IPS-NIHi7 (cell line): ENCODE measurements at regions not wholly inside any gene's neighbourhood (a gene's known extent, or its start where the extent isn't known, plus 50 kb on each side); places are given as distances from the start of the nearest gene placed in this dataset.
"Not testable (repeated sequence)": the region's sequence is repeated elsewhere in the genome, so short reads cannot be mapped to it uniquely, and the experiment has no call there.

ENCODE experiments used
- DNase-seq: peaks from one replicate; pipeline ENCODE4 v3.0.0; 2012; ENCODE audit warnings: mixed read lengths; ENCODE audit errors: extremely low spot score

- DNase-seq: no peak
These were observed 199.6 kb upstream of the LRP1B start for GRCh38 chr2:142330458-142330857.

- DNase-seq: no peak
These were observed 195.1 kb upstream of the LRP1B start for GRCh38 chr2:142325870-142326269.

GRCh38 chr2:142323206-142323605 is 192.4 kb upstream of the LRP1B start:
- no peak for DNase-seq

GRCh38 chr2:142321706-142322280 is 191.0 kb upstream of the LRP1B start:
- DNase-seq: no peak

- no peak for DNase-seq
These were observed 189.3 kb upstream of the LRP1B start for GRCh38 chr2:142320067-142320466.

GRCh38 chr2:142316049-142316448 is 185.2 kb upstream of the LRP1B start:
- no peak for DNase-seq

- DNase-seq: no peak
These were observed 184.5 kb upstream of the LRP1B start for GRCh38 chr2:142315346-142315745.

GRCh38 chr2:142314164-142314563 is 183.3 kb upstream of the LRP1B start:
- DNase-seq: no peak

- DNase-seq: no peak
These were observed 179.7 kb upstream of the LRP1B start for GRCh38 chr2:142310530-142310929.

GRCh38 chr2:142308744-142309143 is 177.9 kb upstream of the LRP1B start:
- DNase-seq: no peak

- no peak for DNase-seq
These were observed 176.8 kb upstream of the LRP1B start for GRCh38 chr2:142307616-142308115.

GRCh38 chr2:142307086-142307485 is 176.3 kb upstream of the LRP1B start:
- no peak for DNase-seq

GRCh38 chr2:142306131-142306530 is 175.3 kb upstream of the LRP1B start:
- DNase-seq: no peak

- no peak for DNase-seq
These were observed 169.7 kb upstream of the LRP1B start for GRCh38 chr2:142300517-142300916.

GRCh38 chr2:142299021-142299420 is 168.2 kb upstream of the LRP1B start:
- no peak for DNase-seq

GRCh38 chr2:142294225-142294624 is 163.4 kb upstream of the LRP1B start:
- no peak for DNase-seq

- no peak for DNase-seq
These were observed 161.2 kb upstream of the LRP1B start for GRCh38 chr2:142291969-142292368.

GRCh38 chr2:142290931-142291330 is 160.1 kb upstream of the LRP1B start:
- DNase-seq: no peak

- DNase-seq: peak; percentile 82
These were observed 155.8 kb upstream of the LRP1B start for GRCh38 chr2:142286618-142287017.

GRCh38 chr2:142285480-142285879 is 154.7 kb upstream of the LRP1B start:
- DNase-seq: peak; percentile 14

GRCh38 chr2:142284336-142284735 is 153.5 kb upstream of the LRP1B start:
- DNase-seq: not testable (repeated sequence)

GRCh38 chr2:142280831-142281230 is 150.0 kb upstream of the LRP1B start:
- DNase-seq: no peak

- no peak for DNase-seq
These were observed 140.2 kb upstream of the LRP1B start for GRCh38 chr2:142270990-142271389.

- DNase-seq: no peak
These were observed 139.5 kb upstream of the LRP1B start for GRCh38 chr2:142270291-142270690.
